ENCODE measurements at regions not wholly inside any gene's neighbourhood (a gene's known extent, or its start where the extent isn't known, plus 50 kb on each side); places are given as distances from the start of the nearest gene placed in this dataset.

GRCh38 chr3:177595530-177596188, 398.4 kb upstream of the TBL1XR1 start:
- Mint-ChIP-seq H3K27me3 (ENCODE audit: low read depth) (no peaks in the 10 kb centered on the region; the same call in 1 of the 2 replicates), H3K4me3 (no peak overlapping the region), H3K9me3 (no peaks in the 10 kb centered on the region), H3K4me1 (peaks cover 49% of the 10 kb centered on the region), H3K27ac (no peak overlapping the region), H3K36me3 (no peaks in the 10 kb centered on the region)
- ATAC-seq (no peak), DNase-seq (ENCODE audit: low spot score) (no peak)
- TF ChIP-seq, protein P1, sequence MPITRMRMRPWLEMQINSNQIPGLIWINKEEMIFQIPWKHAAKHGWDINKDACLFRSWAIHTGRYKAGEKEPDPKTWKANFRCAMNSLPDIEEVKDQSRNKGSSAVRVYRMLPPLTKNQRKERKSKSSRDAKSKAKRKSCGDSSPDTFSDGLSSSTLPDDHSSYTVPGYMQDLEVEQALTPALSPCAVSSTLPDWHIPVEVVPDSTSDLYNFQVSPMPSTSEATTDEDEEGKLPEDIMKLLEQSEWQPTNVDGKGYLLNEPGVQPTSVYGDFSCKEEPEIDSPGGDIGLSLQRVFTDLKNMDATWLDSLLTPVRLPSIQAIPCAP (CRISPR knock-in tag; IDR thresholded peaks at IDR 0.05), result no peak
- TF ChIP-seq, protein P2, sequence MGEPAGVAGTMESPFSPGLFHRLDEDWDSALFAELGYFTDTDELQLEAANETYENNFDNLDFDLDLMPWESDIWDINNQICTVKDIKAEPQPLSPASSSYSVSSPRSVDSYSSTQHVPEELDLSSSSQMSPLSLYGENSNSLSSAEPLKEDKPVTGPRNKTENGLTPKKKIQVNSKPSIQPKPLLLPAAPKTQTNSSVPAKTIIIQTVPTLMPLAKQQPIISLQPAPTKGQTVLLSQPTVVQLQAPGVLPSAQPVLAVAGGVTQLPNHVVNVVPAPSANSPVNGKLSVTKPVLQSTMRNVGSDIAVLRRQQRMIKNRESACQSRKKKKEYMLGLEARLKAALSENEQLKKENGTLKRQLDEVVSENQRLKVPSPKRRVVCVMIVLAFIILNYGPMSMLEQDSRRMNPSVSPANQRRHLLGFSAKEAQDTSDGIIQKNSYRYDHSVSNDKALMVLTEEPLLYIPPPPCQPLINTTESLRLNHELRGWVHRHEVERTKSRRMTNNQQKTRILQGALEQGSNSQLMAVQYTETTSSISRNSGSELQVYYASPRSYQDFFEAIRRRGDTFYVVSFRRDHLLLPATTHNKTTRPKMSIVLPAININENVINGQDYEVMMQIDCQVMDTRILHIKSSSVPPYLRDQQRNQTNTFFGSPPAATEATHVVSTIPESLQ (CRISPR knock-in tag; IDR thresholded peaks at IDR 0.05), result no peak
- TF ChIP-seq HMGXB4 (CRISPR knock-in tag; IDR thresholded peaks at IDR 0.05) (no peak), ZNF317 (CRISPR knock-in tag; IDR thresholded peaks at IDR 0.05; ENCODE audit: borderline replicate concordance, low read depth) (no peak), ZNF138 (CRISPR knock-in tag; conservative IDR thresholded peaks at IDR 0.05) (no peak), NFE2L1 (CRISPR knock-in tag; IDR thresholded peaks at IDR 0.05) (no peak), CREB1 (CRISPR knock-in tag; IDR thresholded peaks at IDR 0.05) (no peak), ZNF121 (CRISPR knock-in tag; IDR thresholded peaks at IDR 0.05) (no peak), CTCF (IDR thresholded peaks at IDR 0.05) (no peak), NR1H2 (CRISPR knock-in tag; IDR thresholded peaks at IDR 0.05) (no peak), GABPB1 (CRISPR knock-in tag; IDR thresholded peaks at IDR 0.05) (no peak), FOXP1 (CRISPR knock-in tag; IDR thresholded peaks at IDR 0.05; ENCODE audit: borderline replicate concordance) (no peak)
- ChIA-PET CTCF (no interaction called here), POLR2A (no interaction called here)

GRCh38 chr3:177596248-177596815, 399.1 kb upstream of the TBL1XR1 start:
- H3K27ac Mint-ChIP-seq, result no peak overlapping the region
- ATAC-seq, result no peak
- H3K4me3 Mint-ChIP-seq, result no peak overlapping the region
- no peaks in the 10 kb centered on the region for H3K9me3 Mint-ChIP-seq
- CTCF ChIA-PET, result no interaction called here
- POLR2A ChIA-PET, result no interaction called here
- no peak for DNase-seq (ENCODE audit: low spot score)
- no peaks in the 10 kb centered on the region for H3K36me3 Mint-ChIP-seq
- H3K27me3 Mint-ChIP-seq (ENCODE audit: low read depth), result no peaks in the 10 kb centered on the region; the same call in 1 of the 2 replicates
- H3K4me1 Mint-ChIP-seq, result peaks cover 44% of the 10 kb centered on the region
- TF ChIP-seq MYBL2 (CRISPR knock-in tag; IDR thresholded peaks at IDR 0.05) (no peak), PREB (CRISPR knock-in tag; IDR thresholded peaks at IDR 0.05; ENCODE audit: borderline replicate concordance) (no peak), KAT7 (CRISPR knock-in tag; IDR thresholded peaks at IDR 0.05; ENCODE audit: borderline replicate concordance) (no peak), ZNF396 (CRISPR knock-in tag; IDR thresholded peaks at IDR 0.05; ENCODE audit: borderline replicate concordance) (no peak), GRHL2 (CRISPR knock-in tag; IDR thresholded peaks at IDR 0.05; ENCODE audit: insufficient replicate concordance, severe bottlenecking) (no peak), MXD4 (CRISPR knock-in tag; IDR thresholded peaks at IDR 0.05; ENCODE audit: borderline replicate concordance) (no peak), ZNF512 (CRISPR knock-in tag; IDR thresholded peaks at IDR 0.05; ENCODE audit: borderline replicate concordance) (no peak), ZNF263 (CRISPR knock-in tag; IDR thresholded peaks at IDR 0.05; ENCODE audit: low read depth) (no peak)
- TF ChIP-seq, protein P2 (CRISPR knock-in tag; IDR thresholded peaks at IDR 0.05), result no peak
